ENCODE measurements at regions not wholly inside any gene's neighbourhood (a gene's known extent, or its start where the extent isn't known, plus 50 kb on each side); places are given as distances from the start of the nearest gene placed in this dataset.

DNA sequence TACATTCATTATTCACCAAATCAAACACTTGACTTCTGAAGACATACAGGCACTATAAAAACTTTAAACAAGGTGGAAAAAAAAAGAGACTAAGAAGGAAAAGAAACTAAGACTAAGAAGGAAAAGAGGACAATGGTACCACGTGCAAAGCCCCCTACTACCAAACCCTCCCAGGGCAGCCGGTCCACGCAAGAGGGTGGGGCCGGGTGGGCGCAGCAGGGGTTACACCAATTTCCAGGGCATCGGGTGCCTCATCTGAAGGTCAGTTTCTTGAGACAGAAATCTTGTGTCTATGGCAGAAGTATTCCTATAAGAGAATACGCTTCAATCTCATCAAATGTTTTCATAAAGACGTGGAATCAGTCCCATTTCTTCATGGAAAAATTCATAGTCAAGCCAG is 131.5 kb downstream of the NUFIP1 start:
- TF ChIP-seq, protein P1, sequence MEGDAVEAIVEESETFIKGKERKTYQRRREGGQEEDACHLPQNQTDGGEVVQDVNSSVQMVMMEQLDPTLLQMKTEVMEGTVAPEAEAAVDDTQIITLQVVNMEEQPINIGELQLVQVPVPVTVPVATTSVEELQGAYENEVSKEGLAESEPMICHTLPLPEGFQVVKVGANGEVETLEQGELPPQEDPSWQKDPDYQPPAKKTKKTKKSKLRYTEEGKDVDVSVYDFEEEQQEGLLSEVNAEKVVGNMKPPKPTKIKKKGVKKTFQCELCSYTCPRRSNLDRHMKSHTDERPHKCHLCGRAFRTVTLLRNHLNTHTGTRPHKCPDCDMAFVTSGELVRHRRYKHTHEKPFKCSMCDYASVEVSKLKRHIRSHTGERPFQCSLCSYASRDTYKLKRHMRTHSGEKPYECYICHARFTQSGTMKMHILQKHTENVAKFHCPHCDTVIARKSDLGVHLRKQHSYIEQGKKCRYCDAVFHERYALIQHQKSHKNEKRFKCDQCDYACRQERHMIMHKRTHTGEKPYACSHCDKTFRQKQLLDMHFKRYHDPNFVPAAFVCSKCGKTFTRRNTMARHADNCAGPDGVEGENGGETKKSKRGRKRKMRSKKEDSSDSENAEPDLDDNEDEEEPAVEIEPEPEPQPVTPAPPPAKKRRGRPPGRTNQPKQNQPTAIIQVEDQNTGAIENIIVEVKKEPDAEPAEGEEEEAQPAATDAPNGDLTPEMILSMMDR (IDR thresholded peaks at IDR 0.05) = no peak
- no peak for ATAC-seq (ENCODE audit: poor library complexity)
- Mint-ChIP-seq H3K4me1 (ENCODE audit: low read depth) (no peaks in the 10 kb centered on the region), H3K4me3 (no peak overlapping the region), H3K9me3 (no peaks in the 10 kb centered on the region), H3K36me3 (ENCODE audit: low read depth) (no peaks in the 10 kb centered on the region), H3K27me3 (peaks cover 36% of the 10 kb centered on the region), H3K27ac (no peak overlapping the region)
- Histone ChIP-seq H3K9me3 (ENCODE audit: control insufficient read depth in 1 of 2, insufficient read depth in 1 of 2, low read length in 2 of 2) (no peaks in the 10 kb centered on the region), H3K27ac (ENCODE audit: low read depth in 1 of 2, low read length in 2 of 2) (no peak overlapping the region), H3K36me3 (ENCODE audit: insufficient read depth, low read length) (no peaks in the 10 kb centered on the region), H3K27me3 (ENCODE audit: control insufficient read depth in 1 of 2, insufficient read depth in 2 of 2, low read length in 2 of 2) (peaks cover 2 to 5% of the 10 kb centered on the region in 2 experiments), H3K4me3 (ENCODE audit: low read length) (no peak overlapping the region), H3K4me1 (ENCODE audit: insufficient read depth, low read length) (no peaks in the 10 kb centered on the region)
- intact Hi-C loops (cut with DNase I, micrococcal nuclease) = no loop called here
- DNase-seq = no peak
- POLR2A ChIA-PET = no interaction called here
- CTCF ChIA-PET = no interaction called here

DNA sequence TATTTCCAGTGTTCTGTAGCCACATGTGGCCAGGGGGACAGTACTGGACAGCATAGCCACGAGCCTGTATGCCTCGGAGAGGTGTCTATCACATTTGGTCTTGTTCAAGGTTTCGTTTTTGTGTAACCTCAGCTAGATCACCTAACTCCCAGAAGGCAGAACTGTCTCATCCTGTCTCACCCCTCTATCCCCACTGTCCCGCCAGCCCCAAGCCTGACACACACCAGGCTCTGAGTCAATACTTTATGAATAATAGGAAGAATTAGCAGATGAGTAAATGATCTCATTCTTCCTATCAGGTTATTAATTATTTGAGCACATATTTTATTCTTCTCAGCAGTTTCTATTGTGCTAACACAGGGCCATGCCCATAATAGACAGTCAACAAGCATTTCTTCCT is 132.2 kb downstream of the NUFIP1 start:
- Histone ChIP-seq H3K9me3 (ENCODE audit: control insufficient read depth in 1 of 2, insufficient read depth in 1 of 2, low read length in 2 of 2) (no peaks in the 10 kb centered on the region), H3K36me3 (ENCODE audit: insufficient read depth, low read length) (no peaks in the 10 kb centered on the region), H3K27me3 (ENCODE audit: control insufficient read depth in 1 of 2, insufficient read depth in 2 of 2, low read length in 2 of 2) (peaks cover 2 to 5% of the 10 kb centered on the region in 2 experiments), H3K27ac (ENCODE audit: low read depth in 1 of 2, low read length in 2 of 2) (no peak overlapping the region), H3K4me1 (ENCODE audit: insufficient read depth, low read length) (no peaks in the 10 kb centered on the region), H3K4me3 (ENCODE audit: low read length) (no peak overlapping the region)
- ChIA-PET POLR2A (no interaction called here), CTCF (no interaction called here)
- no peak overlapping the region for H3K4me3 Mint-ChIP-seq
- no peak overlapping the region for H3K27ac Mint-ChIP-seq
- DNase-seq (no peak), ATAC-seq (ENCODE audit: poor library complexity) (no peak)
- H3K36me3 Mint-ChIP-seq (ENCODE audit: low read depth) = no peaks in the 10 kb centered on the region
- TF ChIP-seq, protein P1 (IDR thresholded peaks at IDR 0.05) = no peak
- H3K27me3 Mint-ChIP-seq = peaks cover 36% of the 10 kb centered on the region
- no peaks in the 10 kb centered on the region for H3K9me3 Mint-ChIP-seq
- intact Hi-C loops (cut with DNase I, micrococcal nuclease) = no loop called here
- no peaks in the 10 kb centered on the region for H3K4me1 Mint-ChIP-seq (ENCODE audit: low read depth)

DNA sequence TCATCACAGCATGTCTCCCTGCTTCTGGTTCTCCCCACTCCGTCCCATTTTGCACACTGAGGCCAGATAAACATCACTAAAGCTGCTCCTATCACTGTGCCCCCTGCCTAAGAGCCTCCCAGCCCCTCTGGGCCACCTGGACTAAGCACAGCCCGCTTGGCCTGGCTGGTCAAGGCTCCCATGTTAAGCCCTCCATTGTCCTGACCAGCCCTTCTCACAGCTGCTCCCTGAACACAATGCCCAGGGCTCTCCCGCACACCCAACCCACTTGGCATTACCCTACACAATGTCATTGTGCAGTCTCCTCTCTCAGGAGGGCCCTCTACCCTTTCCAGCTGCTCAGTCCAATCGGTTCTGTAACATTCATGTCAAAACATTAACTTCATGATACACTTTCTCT is 133.4 kb downstream of the NUFIP1 start:
- no peaks in the 10 kb centered on the region for H3K9me3 Mint-ChIP-seq
- ATAC-seq (ENCODE audit: poor library complexity) (no peak), DNase-seq (no peak)
- no peak overlapping the region for H3K27ac Mint-ChIP-seq
- H3K27me3 Mint-ChIP-seq = peaks cover 36% of the 10 kb centered on the region
- H3K9me3 ChIP-seq (ENCODE audit: control insufficient read depth in 1 of 2, insufficient read depth in 1 of 2, low read length in 2 of 2) = no peaks in the 10 kb centered on the region
- H3K4me3 ChIP-seq (ENCODE audit: low read length) = no peak overlapping the region
- H3K27me3 ChIP-seq (ENCODE audit: control insufficient read depth in 1 of 2, insufficient read depth in 2 of 2, low read length in 2 of 2) = peaks cover 2 to 5% of the 10 kb centered on the region in 2 experiments
- no peaks in the 10 kb centered on the region for H3K4me1 ChIP-seq (ENCODE audit: insufficient read depth, low read length)
- CTCF ChIA-PET = no interaction called here
- no peaks in the 10 kb centered on the region for H3K4me1 Mint-ChIP-seq (ENCODE audit: low read depth)
- TF ChIP-seq, protein P1 (IDR thresholded peaks at IDR 0.05) = no peak
- no peaks in the 10 kb centered on the region for H3K36me3 Mint-ChIP-seq (ENCODE audit: low read depth)
- H3K27ac ChIP-seq (ENCODE audit: low read depth in 1 of 2, low read length in 2 of 2) = no peak overlapping the region
- H3K4me3 Mint-ChIP-seq = no peak overlapping the region
- POLR2A ChIA-PET = no interaction called here
- intact Hi-C loops (cut with DNase I, micrococcal nuclease) = no loop called here
- H3K36me3 ChIP-seq (ENCODE audit: insufficient read depth, low read length) = no peaks in the 10 kb centered on the region

Data from CD4-positive, alpha-beta T cell (primary cell).